GM13977 (cell line): ENCODE measurements at regions not wholly inside any gene's neighbourhood (a gene's known extent, or its start where the extent isn't known, plus 50 kb on each side); places are given as distances from the start of the nearest gene placed in this dataset.

Source experiments
- DNase-seq: peaks from one replicate; pipeline ENCODE4 v3.0.0; 2012; ENCODE audit warnings: low spot score
- in situ Hi-C: fragments of 300-500 bp; cut with MboI; formaldehyde crosslinking; loops from one replicate; pipeline ENCODE4 v1.12.0; 2022; ENCODE audit warnings: low sequenced_read_pairs, low pct_unique_long_range_greater_than_20kb, mixed read lengths, inconsistent platforms; ENCODE audit not compliant: unreplicated experiment
- TF ChIP-seq, protein P1 (sequence below): IDR thresholded peaks from 2 replicates; pipeline ENCODE4 v1.5.1; 2012; ENCODE audit warnings: mild to moderate bottlenecking, control low read depth; ENCODE audit not compliant: insufficient read depth; ENCODE audit errors: extremely low read depth, missing control alignments

DNA sequence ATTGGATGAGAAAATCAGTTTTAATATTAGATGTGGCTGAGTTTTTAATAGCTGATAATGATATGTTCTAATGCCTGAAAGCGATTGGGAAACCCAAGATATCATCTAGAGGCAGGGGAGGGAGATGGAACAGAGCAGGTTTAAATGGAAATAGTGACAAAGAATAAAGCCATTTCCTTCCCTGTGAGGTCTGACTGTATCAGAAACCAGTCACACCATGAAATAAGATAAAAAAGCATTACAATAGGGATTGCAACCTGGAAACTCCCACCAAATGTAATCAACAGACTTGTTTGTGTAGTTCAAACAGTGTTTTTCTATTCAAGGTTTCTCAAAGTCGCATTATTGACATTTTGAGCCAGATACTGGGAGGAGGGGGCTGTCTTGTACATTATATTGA lies 110.1 kb upstream of the SMIM23 start:
- TF ChIP-seq, protein P1, sequence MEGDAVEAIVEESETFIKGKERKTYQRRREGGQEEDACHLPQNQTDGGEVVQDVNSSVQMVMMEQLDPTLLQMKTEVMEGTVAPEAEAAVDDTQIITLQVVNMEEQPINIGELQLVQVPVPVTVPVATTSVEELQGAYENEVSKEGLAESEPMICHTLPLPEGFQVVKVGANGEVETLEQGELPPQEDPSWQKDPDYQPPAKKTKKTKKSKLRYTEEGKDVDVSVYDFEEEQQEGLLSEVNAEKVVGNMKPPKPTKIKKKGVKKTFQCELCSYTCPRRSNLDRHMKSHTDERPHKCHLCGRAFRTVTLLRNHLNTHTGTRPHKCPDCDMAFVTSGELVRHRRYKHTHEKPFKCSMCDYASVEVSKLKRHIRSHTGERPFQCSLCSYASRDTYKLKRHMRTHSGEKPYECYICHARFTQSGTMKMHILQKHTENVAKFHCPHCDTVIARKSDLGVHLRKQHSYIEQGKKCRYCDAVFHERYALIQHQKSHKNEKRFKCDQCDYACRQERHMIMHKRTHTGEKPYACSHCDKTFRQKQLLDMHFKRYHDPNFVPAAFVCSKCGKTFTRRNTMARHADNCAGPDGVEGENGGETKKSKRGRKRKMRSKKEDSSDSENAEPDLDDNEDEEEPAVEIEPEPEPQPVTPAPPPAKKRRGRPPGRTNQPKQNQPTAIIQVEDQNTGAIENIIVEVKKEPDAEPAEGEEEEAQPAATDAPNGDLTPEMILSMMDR: no peak
- in situ Hi-C loops: no loop called here
- no peak for DNase-seq

DNA sequence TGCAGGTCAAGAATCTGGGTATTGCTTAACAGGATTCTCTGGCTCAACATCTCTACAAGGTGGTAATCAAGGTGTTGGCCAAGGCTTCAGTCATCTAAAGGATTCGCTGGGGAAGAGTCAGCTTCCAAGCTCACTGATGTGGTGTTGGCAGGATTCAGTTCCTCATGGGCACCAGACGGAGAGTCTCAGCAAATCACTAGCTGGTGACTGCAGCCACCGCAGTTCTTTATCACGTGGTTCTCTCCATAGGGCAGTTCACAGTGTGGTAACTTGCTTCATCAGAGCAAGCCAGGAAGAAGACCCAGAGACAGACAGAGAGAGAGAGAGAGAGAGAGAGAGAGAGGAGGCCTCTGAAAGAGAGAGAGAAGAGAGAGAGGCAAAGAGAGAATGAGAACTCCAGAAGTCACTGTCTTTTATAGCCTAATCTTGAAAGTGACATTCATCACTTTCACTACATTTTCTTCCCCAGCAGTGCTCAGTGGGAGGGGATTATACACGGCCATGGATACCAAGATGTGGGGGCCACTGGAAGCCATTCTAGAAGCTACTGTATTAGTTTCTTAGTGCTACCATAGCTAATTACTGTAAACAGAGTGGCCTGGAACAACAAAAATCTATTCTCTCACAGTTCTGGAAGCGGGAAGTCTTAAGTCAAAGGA lies 109.2 kb upstream of the SMIM23 start:
- in situ Hi-C loops: no loop called here
- DNase-seq: no peak
- TF ChIP-seq, protein P1: no peak

DNA sequence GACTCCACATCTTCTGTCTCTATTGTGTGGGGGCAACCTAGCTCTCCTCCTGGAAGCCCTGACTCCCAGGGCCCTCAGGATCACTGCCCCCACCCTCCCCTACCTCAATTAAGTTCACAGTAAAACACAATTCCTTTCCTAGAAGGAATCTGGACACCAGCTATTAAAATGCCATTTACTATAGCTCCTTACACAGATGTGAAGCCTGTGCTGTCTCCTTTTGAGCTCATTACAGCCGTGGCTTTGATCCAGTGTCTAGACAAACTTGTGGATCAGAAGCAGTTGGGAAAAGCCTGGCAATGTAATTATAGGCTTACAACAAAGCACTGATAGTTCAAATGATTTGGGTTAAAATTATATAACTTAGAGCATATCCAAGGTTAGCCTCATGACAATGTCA lies 107.0 kb upstream of the SMIM23 start:
- no peak for DNase-seq
- TF ChIP-seq, protein P1: no peak
- in situ Hi-C loops: no loop called here

DNA sequence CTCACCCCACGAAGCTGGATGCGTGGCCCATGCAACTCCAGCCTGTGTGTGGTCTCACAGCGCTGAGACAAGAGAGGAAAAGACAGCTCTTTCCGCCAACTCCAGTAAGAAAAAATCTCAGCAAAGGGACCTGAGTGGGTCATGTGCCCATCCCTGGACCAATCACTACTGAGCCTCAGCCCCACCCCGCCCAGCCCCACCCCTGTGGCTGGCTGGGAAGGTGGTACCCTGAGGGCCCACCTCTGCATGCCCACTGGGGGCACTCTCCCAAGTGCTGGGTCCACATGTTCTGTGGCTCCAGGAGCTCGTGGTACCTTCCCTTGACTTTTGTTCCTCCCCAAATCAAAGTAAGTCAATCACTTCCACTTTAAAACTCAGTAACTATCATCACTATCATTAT lies 105.1 kb upstream of the SMIM23 start:
- TF ChIP-seq, protein P1: no peak
- DNase-seq: no peak
- in situ Hi-C loops: no loop called here

DNA sequence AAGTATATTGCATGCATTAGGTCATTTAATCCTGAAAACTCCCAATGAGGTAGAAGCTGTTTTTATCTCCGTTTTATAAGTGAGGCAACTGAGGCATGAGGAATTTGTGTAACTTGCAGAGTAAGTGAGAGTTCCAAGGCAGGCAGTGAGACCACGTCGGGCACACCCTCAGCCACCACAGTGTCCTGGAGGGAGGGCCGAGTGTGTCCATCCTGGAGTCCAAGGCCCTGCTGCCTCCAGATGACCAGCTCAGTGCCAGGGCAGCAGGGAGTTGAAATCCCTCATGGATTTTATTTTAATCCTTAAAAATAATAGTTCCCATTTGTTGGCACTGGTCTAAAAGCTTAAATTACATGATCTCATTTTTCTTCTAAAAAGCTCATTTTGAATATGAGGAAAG lies 104.6 kb upstream of the SMIM23 start:
- in situ Hi-C loops: no loop called here
- TF ChIP-seq, protein P1: no peak
- DNase-seq: no peak

DNA sequence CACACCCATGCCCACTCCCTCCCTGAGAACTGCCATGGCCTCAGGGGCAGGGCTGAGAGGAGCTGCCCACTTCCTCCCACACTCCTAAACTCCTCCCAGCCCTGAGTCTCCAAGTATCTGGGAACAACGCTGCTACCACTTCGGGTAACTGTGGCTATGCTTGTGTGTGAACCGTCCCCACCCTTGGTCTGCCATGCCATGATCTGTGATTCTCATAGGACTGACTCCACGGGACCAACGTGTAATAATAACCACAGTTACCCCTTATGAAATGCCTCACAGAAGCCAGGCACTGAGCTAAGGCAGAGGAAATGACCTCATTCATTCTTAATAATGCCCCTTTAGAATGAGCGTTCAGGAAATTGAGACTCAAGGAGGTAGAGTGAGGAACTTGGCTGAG lies 103.9 kb upstream of the SMIM23 start:
- TF ChIP-seq, protein P1: no peak
- in situ Hi-C loops: no loop called here
- no peak for DNase-seq
